ENCODE measurements at regions not wholly inside any gene's neighbourhood (a gene's known extent, or its start where the extent isn't known, plus 50 kb on each side); places are given as distances from the start of the nearest gene placed in this dataset.
"Not testable (repeated sequence)": the region's sequence is repeated elsewhere in the genome, so short reads cannot be mapped to it uniquely, and the experiment has no call there.

GRCh38 chr2:129009555-129010146 lies 691.0 kb upstream of the HS6ST1 start:
- DNase-seq (ENCODE audit: extremely low read depth in 1 of 2, low read depth in 1 of 2) = no peak

GRCh38 chr2:129010262-129010661 lies 691.6 kb upstream of the HS6ST1 start:
- no peak for DNase-seq (ENCODE audit: extremely low read depth in 1 of 2, low read depth in 1 of 2)

GRCh38 chr2:129011466-129012061 lies 692.9 kb upstream of the HS6ST1 start:
- DNase-seq (ENCODE audit: extremely low read depth in 1 of 2, low read depth in 1 of 2) = no peak

- no peak for DNase-seq (ENCODE audit: extremely low read depth in 1 of 2, low read depth in 1 of 2)
Observed at GRCh38 chr2:129014432-129014831, 695.8 kb upstream of the HS6ST1 start.

- DNase-seq (ENCODE audit: extremely low read depth in 1 of 2, low read depth in 1 of 2) = no peak
Observed at GRCh38 chr2:129015397-129016285, 697.0 kb upstream of the HS6ST1 start.

- DNase-seq (ENCODE audit: extremely low read depth in 1 of 2, low read depth in 1 of 2) = no peak
Observed at GRCh38 chr2:129016972-129017371, 698.3 kb upstream of the HS6ST1 start.

GRCh38 chr2:129024796-129025195 lies 706.1 kb upstream of the HS6ST1 start:
- no peak for DNase-seq (ENCODE audit: extremely low read depth in 1 of 2, low read depth in 1 of 2)

- DNase-seq (ENCODE audit: extremely low read depth in 1 of 2, low read depth in 1 of 2) = no peak
Observed at GRCh38 chr2:129035992-129036391, 717.3 kb upstream of the HS6ST1 start.

- not testable (repeated sequence) for DNase-seq (ENCODE audit: extremely low read depth in 1 of 2, low read depth in 1 of 2)
Observed at GRCh38 chr2:129043677-129044076, 725.0 kb upstream of the HS6ST1 start.

- DNase-seq (ENCODE audit: extremely low read depth in 1 of 2, low read depth in 1 of 2) = not testable (repeated sequence)
Observed at GRCh38 chr2:129046475-129046874, 727.8 kb upstream of the HS6ST1 start.

GRCh38 chr2:129050101-129050500 lies 731.4 kb upstream of the HS6ST1 start:
- no peak for DNase-seq (ENCODE audit: extremely low read depth in 1 of 2, low read depth in 1 of 2)

- no peak for DNase-seq (ENCODE audit: extremely low read depth in 1 of 2, low read depth in 1 of 2)
Observed at GRCh38 chr2:129055242-129055641, 736.6 kb upstream of the HS6ST1 start.

GRCh38 chr2:129055824-129056223 lies 737.2 kb upstream of the HS6ST1 start:
- no peak for DNase-seq (ENCODE audit: extremely low read depth in 1 of 2, low read depth in 1 of 2)

- DNase-seq (ENCODE audit: extremely low read depth in 1 of 2, low read depth in 1 of 2) = no peak
Observed at GRCh38 chr2:129056309-129056958, 737.8 kb upstream of the HS6ST1 start.

GRCh38 chr2:129056959-129057317 lies 738.3 kb upstream of the HS6ST1 start:
- no peak for DNase-seq (ENCODE audit: extremely low read depth in 1 of 2, low read depth in 1 of 2)

GRCh38 chr2:129058981-129059380 lies 740.3 kb upstream of the HS6ST1 start:
- no peak for DNase-seq (ENCODE audit: extremely low read depth in 1 of 2, low read depth in 1 of 2)

GRCh38 chr2:129059476-129059875 lies 740.8 kb upstream of the HS6ST1 start:
- DNase-seq (ENCODE audit: extremely low read depth in 1 of 2, low read depth in 1 of 2) = no peak

- DNase-seq (ENCODE audit: extremely low read depth in 1 of 2, low read depth in 1 of 2) = no peak
Observed at GRCh38 chr2:129061069-129061768, 742.6 kb upstream of the HS6ST1 start.

GRCh38 chr2:129061769-129062121 lies 743.1 kb upstream of the HS6ST1 start:
- DNase-seq (ENCODE audit: extremely low read depth in 1 of 2, low read depth in 1 of 2) = no peak

- no peak for DNase-seq (ENCODE audit: extremely low read depth in 1 of 2, low read depth in 1 of 2)
Observed at GRCh38 chr2:129062146-129062912, 743.7 kb upstream of the HS6ST1 start.

All from stimulated activated CD8-positive, alpha-beta memory T cell treated with anti-CD3 and anti-CD28 coated beads, Interleukin-7, amount 100 ng/mL, for 48 hours (primary cell).